Activated B cell treated with CpG ODN at 0.5 μM for 24 hours (primary cell): ENCODE measurements at regions not wholly inside any gene's neighbourhood (a gene's known extent, or its start where the extent isn't known, plus 50 kb on each side); places are given as distances from the start of the nearest gene placed in this dataset.

Source experiments
- ATAC-seq: fragments of 200-7000 bp; cut with Tn5 transposase; one replicate; pipeline ENCODE4 v1.10.0; 2021; ENCODE audit warnings: low read depth, mild to moderate bottlenecking, moderate library complexity
- CTCF ChIA-PET: fragments of 350-600 bp; sonication (Branson Sonifier 250); formaldehyde crosslinking; loops from one replicate; lab custom pipeline; 2021; ENCODE audit warnings: antibody characterized with exemption; lab: Charles Lee
- POLR2A ChIA-PET: fragments of 350-600 bp; sonication (Branson Sonifier 250); formaldehyde crosslinking; loops from one replicate; lab custom pipeline; 2021; ENCODE audit warnings: antibody characterized with exemption; lab: Charles Lee
- DNase-seq: peaks from one replicate; pipeline ENCODE4 v3.0.0; 2022
- H3K27ac Mint-ChIP-seq: one replicate; pipeline ENCODE4 v1.8.0; 2020; ENCODE audit warnings: mixed read lengths
- H3K27me3 Mint-ChIP-seq: one replicate; pipeline ENCODE4 v1.8.0; 2021; ENCODE audit warnings: mixed read lengths
- H3K36me3 Mint-ChIP-seq: one replicate; pipeline ENCODE4 v1.8.0; 2021; ENCODE audit warnings: low read depth, mixed read lengths
- H3K4me1 Mint-ChIP-seq: one replicate; pipeline ENCODE4 v1.8.0; 2021; ENCODE audit warnings: mixed read lengths
- H3K4me3 Mint-ChIP-seq: one replicate; pipeline ENCODE4 v1.8.0; 2020; ENCODE audit warnings: mild to moderate bottlenecking, mixed read lengths
- H3K9me3 Mint-ChIP-seq: one replicate; pipeline ENCODE4 v1.8.0; 2020; ENCODE audit warnings: mixed read lengths
- intact Hi-C: fragments of 100-400 bp; cut with micrococcal nuclease; formaldehyde crosslinking; loops from one replicate; pipeline ENCODE4 v1.15.1; 2024
- TF ChIP-seq, protein P1 (sequence below): fragments of 200-600 bp; IDR thresholded peaks from one replicate; pipeline ENCODE4 v1.8.0; 2022; ENCODE audit warnings: antibody characterized with exemption, mild to moderate bottlenecking

DNA sequence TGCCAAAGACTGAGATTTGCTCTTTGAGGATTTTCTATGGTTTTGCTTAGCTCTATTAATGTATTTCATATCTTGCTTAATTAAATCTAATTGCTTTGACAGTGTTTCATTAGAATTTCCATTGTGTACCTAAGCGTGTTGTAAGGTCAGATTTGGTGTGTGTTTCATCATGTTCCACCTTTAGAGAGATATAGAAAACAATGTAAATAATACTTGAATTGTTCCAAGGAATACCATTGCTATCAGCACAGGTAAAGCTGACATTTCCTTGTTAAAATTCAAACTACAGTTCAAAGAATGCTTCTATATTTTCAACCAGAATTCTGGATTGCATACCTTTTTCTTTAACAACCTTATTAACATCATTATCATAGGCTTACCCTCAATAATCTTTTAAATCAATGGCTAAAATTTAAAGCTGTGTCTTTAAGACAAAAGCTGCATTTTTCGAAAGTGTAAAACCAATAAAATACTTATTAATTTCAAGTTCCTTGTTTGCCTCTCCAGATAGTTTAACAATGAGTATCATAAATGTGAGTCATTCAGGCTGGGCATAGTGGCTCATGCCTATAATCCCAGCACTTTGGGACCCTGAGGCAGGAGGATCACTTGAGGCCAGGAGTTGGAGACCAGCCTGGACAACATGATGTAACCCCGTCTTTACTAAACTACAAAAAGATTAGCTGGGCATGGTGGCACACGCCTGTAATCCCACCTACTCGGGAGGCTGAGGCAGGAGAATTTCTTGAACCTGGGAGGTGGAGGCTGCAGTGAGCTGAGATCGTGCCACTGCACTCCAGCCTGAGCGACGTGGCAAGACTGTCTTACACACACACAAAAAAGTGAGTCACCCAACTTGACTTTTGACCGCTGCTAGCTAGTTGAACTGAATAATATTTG, 188.0 kb upstream of the PKDCC start:
- no peak for ATAC-seq
- Mint-ChIP-seq H3K4me3 (no peak overlapping the region), H3K4me1 (no peaks in the 10 kb centered on the region), H3K27me3 (peaks cover 31% of the 10 kb centered on the region), H3K9me3 (no peaks in the 10 kb centered on the region), H3K27ac (no peak overlapping the region), H3K36me3 (no peaks in the 10 kb centered on the region)
- CTCF ChIA-PET, result interaction anchor here (0.8 to 1.5 kb wide), 3 partner anchors 9 to 227 kb away, joined by 3 to 5 read pairs (median 3); no protein-coding TSS in a partner anchor
- DNase-seq, result no peak
- intact Hi-C loops, result no loop called here
- POLR2A ChIA-PET, result no interaction called here
- TF ChIP-seq, protein P1, sequence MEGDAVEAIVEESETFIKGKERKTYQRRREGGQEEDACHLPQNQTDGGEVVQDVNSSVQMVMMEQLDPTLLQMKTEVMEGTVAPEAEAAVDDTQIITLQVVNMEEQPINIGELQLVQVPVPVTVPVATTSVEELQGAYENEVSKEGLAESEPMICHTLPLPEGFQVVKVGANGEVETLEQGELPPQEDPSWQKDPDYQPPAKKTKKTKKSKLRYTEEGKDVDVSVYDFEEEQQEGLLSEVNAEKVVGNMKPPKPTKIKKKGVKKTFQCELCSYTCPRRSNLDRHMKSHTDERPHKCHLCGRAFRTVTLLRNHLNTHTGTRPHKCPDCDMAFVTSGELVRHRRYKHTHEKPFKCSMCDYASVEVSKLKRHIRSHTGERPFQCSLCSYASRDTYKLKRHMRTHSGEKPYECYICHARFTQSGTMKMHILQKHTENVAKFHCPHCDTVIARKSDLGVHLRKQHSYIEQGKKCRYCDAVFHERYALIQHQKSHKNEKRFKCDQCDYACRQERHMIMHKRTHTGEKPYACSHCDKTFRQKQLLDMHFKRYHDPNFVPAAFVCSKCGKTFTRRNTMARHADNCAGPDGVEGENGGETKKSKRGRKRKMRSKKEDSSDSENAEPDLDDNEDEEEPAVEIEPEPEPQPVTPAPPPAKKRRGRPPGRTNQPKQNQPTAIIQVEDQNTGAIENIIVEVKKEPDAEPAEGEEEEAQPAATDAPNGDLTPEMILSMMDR, result no peak

DNA sequence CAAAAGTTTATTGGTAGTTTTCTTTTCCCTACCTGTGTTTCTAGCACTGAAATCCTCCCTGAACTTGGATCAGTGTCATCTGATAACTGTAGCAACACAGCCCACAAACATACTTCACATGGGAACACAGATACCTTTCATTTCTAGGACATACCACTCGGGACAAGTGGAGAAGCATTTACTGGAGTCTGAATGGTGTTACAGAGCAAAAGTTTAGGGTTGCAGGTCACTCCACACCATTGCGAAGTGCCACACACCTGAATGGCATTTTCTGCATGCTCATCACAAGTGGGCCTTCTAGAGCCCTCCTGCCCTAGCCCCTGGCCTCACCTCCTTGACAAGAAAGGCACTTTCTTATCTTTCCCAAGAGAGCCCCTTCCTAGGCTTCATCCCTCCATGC, 184.8 kb upstream of the PKDCC start:
- H3K36me3 Mint-ChIP-seq, result no peaks in the 10 kb centered on the region
- intact Hi-C loops, result no loop called here
- POLR2A ChIA-PET, result no interaction called here

DNA sequence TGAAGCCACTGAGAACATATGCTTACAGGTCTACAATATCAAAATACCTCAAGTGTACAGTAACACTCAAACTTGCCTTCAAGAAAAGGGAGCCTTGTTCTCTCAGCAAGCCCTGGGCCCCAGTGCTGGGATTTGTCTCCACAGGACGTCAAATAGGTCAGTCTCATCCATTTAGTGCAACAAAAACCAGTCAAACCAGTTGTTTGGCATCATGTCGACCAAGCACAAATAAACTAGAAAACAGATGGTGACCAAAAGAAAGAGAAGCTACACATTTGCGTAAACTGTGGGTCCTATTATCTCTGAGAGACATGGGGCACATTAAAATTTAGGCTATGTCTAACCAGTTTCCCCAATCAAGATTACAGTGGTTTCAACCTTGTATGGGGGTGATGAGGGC, 182.6 kb upstream of the PKDCC start:
- Mint-ChIP-seq H3K9me3 (no peaks in the 10 kb centered on the region), H3K27ac (no peak overlapping the region), H3K4me3 (no peak overlapping the region), H3K36me3 (no peaks in the 10 kb centered on the region), H3K27me3 (peaks cover 34% of the 10 kb centered on the region), H3K4me1 (no peaks in the 10 kb centered on the region)
- ATAC-seq (no peak), DNase-seq (no peak)
- ChIA-PET CTCF (interaction anchor here (1.4 kb wide), 1 partner anchor 226 kb away, joined by 3 read pairs; no protein-coding TSS in a partner anchor), POLR2A (no interaction called here)
- TF ChIP-seq, protein P1, result no peak
- intact Hi-C loops, result loop anchor here (5.0 kb wide), 1 partner anchor 467 kb away; no protein-coding TSS in a partner anchor

More for the DNA sequence above, 184.8 kb upstream of the PKDCC start:
- no peaks in the 10 kb centered on the region for H3K4me1 Mint-ChIP-seq
- H3K27ac Mint-ChIP-seq, result no peak overlapping the region
- DNase-seq, result no peak
- TF ChIP-seq, protein P1, result no peak
- CTCF ChIA-PET, result no interaction called here
- no peak overlapping the region for H3K4me3 Mint-ChIP-seq
- ATAC-seq, result no peak
- no peaks in the 10 kb centered on the region for H3K9me3 Mint-ChIP-seq
- peaks cover 37% of the 10 kb centered on the region for H3K27me3 Mint-ChIP-seq

DNA sequence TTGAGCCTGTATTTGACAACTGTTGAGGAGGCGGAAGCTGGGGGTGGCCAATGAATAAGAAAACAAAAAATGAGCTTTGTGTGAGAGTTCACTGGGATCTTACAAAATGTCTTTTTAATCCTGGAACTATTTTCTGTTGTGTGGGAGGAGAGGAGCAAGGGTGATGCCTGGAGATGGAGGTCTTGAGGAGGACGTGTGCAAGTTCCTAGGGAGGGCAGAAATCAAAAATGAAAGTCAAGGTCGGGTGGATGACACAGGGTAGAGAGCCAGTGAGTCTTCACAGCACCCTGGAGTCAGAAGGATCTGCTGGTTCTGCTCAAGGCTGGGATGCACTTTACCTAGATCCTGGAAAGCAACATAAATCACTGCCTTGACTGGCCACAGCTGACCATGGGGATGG, 180.3 kb upstream of the PKDCC start:
- intact Hi-C loops, result loop anchor here (5.0 kb wide), 1 partner anchor 465 kb away; no protein-coding TSS in a partner anchor
- Mint-ChIP-seq H3K36me3 (no peaks in the 10 kb centered on the region), H3K4me1 (no peaks in the 10 kb centered on the region), H3K9me3 (no peaks in the 10 kb centered on the region), H3K27me3 (peaks cover 28% of the 10 kb centered on the region), H3K27ac (no peak overlapping the region), H3K4me3 (no peak overlapping the region)
- ChIA-PET CTCF (interaction anchor here (0.7 to 9.2 kb wide), 3 partner anchors 14 to 869 kb away, joined by 3 to 312 read pairs (median 5); no protein-coding TSS in a partner anchor), POLR2A (no interaction called here)
- ATAC-seq (no peak), DNase-seq (no peak)
- TF ChIP-seq, protein P1, result no peak
